Fibroblast of pulmonary artery (primary cell): ENCODE measurements at regions not wholly inside any gene's neighbourhood (a gene's known extent, or its start where the extent isn't known, plus 50 kb on each side); places are given as distances from the start of the nearest gene placed in this dataset.

Experiments
- DNase-seq: peaks from one replicate; pipeline ENCODE4 v3.0.0-alpha.2; 2010; ENCODE audit warnings: low read depth
- H3K4me3 ChIP-seq: replicated peaks from 2 replicates; pipeline ENCODE4 v1.5.1; 2011; ENCODE audit warnings: low read depth, mild to moderate bottlenecking, control low read depth, low read length, moderate library complexity
- TF ChIP-seq, protein P1 (sequence below): IDR thresholded peaks from 2 replicates; pipeline ENCODE4 v1.5.1; 2011; ENCODE audit warnings: mild to moderate bottlenecking, control low read depth, low read length, inconsistent platforms; ENCODE audit errors: missing control alignments

DNA sequence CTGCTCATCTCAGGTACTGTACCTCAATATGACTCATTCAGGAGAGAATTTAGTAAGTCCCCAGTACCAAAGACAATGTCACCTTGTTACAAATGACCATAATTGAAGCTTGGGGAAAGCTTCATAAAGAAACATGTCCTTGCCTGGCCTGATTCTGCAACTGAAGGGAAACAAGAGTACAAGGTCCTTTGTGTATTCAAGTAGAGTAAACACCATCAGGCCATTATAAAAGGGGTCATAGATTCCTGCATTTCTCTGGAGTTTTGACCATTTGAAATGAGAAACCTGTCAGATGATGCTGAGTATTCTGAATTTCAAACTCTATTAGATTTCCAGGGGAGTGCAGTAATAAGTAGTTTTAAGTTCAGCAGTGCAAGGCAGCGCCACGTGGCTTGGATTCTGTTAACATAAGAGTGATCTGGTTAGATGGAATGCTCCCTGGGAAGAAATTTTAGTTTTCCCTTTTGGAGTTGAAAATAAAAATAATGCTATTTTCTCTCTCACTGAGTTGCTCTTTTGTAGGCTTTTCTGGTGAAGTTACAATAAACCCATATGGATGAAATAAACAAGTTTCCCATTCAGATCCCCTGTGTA is 1054.3 kb downstream of the EPHA7 start:
- no peak overlapping the region for H3K4me3 ChIP-seq
- no peak for DNase-seq
- TF ChIP-seq, protein P1, sequence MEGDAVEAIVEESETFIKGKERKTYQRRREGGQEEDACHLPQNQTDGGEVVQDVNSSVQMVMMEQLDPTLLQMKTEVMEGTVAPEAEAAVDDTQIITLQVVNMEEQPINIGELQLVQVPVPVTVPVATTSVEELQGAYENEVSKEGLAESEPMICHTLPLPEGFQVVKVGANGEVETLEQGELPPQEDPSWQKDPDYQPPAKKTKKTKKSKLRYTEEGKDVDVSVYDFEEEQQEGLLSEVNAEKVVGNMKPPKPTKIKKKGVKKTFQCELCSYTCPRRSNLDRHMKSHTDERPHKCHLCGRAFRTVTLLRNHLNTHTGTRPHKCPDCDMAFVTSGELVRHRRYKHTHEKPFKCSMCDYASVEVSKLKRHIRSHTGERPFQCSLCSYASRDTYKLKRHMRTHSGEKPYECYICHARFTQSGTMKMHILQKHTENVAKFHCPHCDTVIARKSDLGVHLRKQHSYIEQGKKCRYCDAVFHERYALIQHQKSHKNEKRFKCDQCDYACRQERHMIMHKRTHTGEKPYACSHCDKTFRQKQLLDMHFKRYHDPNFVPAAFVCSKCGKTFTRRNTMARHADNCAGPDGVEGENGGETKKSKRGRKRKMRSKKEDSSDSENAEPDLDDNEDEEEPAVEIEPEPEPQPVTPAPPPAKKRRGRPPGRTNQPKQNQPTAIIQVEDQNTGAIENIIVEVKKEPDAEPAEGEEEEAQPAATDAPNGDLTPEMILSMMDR = no peak

DNA sequence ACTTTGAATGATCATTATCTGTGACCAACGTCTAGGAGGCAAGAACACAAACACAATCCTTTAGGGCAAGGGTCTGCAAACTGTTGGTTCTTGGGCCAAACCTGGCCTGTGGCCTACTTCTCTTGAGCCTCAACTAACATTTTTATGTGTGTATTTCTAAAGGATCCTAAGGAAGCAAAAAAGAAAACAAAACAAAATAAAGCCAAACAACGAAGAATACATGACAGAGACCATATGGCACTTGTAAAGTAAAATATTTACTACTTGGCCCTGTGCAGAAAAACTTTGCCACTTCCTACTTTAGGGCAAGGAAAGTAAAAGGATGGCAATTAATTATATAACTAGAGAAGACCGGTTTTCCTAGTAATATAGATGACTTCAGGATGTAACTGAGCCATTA is 1056.2 kb downstream of the EPHA7 start:
- TF ChIP-seq, protein P1 = no peak
- no peak for DNase-seq
- no peak overlapping the region for H3K4me3 ChIP-seq

DNA sequence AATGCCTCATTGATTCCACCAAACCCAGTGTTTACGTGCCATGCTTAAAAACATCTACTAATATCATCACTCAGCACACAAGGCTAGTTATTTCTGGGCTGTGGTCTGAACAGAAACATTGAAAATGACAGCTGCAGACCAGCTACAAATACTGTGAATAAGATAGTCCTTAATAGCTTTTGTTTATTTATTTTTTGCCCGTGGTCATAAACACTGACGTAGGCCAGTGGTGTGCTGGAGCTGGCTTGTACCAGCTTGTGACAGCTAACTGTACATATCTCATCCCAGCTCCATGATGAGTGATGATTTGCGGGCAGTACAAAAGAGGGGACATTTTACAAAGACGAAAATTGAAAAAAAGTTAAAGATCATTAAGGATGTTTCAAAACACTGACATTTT is 1057.0 kb downstream of the EPHA7 start:
- H3K4me3 ChIP-seq = no peak overlapping the region
- DNase-seq = no peak
- TF ChIP-seq, protein P1 = no peak

DNA sequence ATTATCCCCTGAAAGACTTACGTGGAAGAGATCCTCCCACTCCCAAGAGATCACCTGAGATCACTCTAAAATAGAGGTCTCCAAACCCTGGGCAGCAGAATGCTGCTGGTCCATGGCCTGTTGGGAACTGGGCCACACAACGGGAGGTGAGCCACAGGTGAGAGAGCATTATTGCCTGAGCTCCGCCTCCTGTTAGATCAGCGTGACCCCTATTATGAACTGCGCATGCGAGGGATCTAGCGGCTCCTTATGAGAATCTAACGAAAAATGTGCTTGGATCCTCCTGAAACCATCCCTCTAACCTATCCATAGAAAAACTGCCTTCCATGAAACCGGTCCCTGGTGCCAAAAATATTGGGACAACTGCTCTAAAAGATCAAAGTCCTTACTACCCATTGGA is 1057.4 kb downstream of the EPHA7 start:
- TF ChIP-seq, protein P1 = no peak
- DNase-seq = no peak
- H3K4me3 ChIP-seq = no peak overlapping the region

DNA sequence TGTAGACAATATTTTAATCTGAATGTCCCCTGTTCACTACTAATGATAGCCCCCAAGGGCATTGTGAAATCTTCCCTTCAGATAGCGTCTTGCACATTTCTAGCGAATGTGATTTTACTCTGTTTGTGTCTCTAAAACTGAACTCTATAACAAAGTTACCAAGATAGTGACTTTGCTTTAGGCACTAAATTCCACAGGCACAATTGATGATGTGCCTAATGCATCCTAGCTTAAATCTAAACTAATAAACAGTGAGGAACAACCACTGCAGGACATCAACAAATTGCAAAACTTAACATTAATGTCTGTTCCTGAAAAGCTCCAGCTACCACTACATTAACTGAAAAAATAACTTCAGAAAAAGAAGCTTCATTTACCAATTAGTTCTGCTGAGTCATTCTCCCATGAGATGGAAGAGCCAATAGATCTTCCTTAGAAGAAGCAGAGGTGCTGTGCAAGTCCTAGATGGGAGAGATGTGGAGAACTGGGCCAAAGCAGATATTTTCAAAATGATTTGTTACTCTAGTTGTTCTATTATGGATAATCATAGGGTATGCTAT is 1065.0 kb downstream of the EPHA7 start:
- TF ChIP-seq, protein P1 = no peak
- DNase-seq = no peak
- no peak overlapping the region for H3K4me3 ChIP-seq

DNA sequence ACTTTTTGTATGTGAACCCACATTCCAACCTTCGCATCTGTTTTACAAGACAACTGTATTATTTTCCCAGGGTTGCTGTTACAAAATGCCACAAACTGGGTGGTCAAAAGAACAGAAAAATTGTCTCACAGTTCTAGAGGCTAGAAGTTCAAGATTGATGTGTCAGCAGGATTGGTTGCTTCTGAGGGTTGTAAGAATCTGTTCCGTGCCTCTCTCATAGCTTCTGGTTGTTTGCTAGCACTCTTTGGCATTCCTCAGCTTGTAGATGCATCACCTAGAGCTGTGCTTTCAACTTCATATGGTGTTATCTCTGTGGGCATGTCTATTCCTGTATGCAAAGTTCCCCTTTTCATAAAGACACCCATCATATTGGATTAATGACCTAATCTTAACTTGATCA is 1067.2 kb downstream of the EPHA7 start:
- no peak for DNase-seq
- TF ChIP-seq, protein P1 = no peak
- no peak overlapping the region for H3K4me3 ChIP-seq

DNA sequence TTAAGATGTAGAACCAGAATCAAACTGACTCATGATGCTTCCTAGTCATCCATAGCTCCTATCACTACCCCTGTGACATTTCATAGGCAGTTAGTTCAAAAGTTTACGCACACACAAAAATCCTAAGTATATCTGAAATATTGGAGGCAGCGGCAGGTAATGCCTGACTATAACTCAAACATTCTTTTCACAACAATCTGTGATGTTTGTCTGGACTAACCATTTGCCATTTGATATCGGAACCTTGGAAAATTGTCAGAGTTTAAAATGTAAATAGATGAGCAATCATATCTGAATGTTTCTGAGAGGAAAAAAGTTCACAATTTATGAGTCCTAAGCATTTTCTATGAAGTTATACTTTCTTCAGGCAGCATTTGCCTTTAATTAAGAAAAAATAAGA is 1078.2 kb downstream of the EPHA7 start:
- TF ChIP-seq, protein P1 = no peak
- H3K4me3 ChIP-seq = no peak overlapping the region
- DNase-seq = no peak
